Dermis blood vessel endothelial cell (primary cell): ENCODE measurements at regions not wholly inside any gene's neighbourhood (a gene's known extent, or its start where the extent isn't known, plus 50 kb on each side); places are given as distances from the start of the nearest gene placed in this dataset.

Source experiments
- DNase-seq: peaks from one replicate; pipeline ENCODE4 v3.0.0; 2010

DNA sequence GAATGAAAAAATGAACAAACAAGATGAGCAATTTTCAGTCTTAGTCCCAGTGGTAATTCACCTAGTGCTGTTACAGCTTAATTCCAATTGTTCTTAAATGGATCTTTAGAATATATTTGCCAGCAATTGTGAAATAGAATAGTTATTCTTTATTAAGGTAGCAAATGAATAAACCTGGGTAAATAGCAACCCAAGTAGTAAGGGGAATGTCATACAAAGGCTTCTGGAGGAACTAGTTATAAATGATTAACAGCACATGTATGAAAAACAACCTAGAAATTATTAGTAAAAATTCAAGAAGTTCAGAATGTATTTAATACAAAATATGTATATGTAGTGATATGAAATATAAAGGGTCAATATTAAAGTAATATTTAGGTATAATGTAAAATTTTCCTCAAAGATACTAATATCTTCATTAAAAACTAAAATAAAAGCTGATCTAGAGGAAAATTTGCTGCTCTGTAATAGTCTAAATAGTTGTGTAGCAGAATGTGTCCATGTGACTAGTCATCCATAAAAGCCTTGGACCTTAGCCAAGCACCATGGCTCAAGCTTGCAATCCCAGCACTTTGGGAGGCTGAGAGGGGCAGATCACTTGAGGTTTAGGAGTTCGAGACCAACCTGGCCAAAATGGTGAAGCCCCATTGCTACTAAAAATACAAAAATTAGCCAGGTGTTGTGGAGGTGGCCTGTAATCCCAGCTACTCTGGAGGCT, 535.9 kb upstream of the ATXN8OS start:
- no peak for DNase-seq

DNA sequence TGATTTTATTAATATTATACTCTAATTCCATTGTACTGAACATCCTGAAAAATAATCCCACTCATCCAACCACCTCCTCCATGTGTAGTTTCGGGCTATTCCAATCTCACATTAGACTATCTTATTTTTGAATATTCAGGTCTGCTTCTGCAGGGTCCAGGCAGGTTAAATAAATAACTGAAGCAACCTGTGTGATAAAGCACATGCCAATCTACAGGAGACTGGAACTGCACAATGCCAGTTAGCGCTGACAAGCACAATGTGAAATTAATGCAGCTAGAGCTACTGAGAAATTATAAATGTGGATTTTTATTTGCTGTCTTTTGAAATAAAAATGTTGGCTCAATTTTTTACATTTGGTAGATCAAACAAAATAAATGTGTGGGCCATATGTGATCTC, 540.1 kb upstream of the ATXN8OS start:
- no peak for DNase-seq

DNA sequence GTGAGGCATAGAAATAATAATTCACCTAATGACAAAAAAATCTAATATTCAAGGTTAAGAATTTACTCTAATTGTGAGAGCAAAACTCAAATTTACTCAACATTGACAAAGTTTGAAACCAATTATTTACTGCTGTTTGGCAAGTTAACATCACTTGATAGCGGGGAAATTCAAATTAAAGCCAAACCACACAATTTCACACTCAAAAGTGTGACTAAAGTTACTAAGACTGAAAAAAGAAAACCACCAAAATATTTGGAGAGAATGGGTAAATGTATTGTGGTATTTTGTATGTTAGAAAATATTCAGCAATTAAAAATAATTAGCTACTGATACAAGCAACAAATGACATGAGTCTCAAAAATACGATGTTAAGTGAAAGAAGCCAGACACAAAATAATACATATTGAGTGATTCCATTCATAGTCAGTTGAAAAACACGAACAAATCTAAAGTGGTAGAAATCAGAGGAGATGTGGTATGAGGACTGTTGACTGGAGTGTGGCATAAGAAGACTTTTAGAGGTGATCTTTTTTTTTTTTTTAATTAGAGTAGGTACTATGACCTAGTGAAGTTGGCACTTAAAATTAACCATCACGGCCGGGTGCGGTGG, 541.4 kb upstream of the ATXN8OS start:
- no peak for DNase-seq

DNA sequence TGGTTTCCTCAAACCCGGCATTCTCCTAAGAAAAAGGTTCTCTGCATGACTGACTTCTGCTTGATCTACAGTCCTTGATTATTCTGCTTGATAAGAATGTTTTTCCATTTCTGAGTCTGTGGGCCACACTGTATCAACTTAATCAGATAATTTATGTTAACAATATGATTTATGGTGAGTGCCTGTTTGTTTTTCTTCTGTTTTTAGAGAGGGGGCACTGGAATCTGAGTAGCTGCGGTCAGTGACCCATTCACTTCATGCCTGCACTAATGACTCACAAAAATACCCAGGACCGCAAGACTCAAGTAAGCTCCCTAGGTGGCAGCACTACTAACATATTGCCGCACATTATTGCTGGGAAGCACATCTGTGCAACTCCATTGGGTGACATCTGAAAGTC, 542.3 kb upstream of the ATXN8OS start:
- DNase-seq, result no peak

DNA sequence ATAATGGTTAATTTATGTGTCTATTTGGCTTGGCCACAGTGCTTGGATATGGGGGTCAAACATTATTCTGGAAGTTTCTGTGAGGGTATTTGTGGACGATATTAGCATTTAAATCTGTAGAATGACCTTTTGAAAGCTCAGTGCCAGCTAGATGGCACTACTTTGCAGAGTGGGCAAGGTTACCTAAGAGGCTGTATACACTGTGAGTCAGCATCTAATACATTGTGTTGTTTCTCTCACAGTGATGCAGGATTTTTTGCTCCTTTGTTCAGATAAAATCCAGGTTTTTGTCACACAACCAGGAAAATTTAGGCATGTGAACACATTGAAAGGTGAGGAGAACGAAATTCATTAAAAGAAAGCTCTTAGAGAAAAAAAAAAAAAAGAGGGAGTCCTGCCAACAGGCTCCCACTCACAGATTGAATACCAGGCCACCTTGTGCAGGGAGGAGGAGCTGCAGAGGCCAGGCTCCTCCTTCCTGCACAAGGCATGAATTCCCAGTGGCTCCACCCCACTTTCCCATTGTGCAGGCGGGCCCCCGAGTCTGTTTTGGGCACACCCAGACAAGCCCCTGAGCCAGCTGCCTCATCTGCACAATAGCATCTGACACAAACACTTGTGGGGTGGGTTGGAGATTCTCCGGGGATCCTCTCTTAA, 551.0 kb upstream of the ATXN8OS start:
- no peak for DNase-seq

DNA sequence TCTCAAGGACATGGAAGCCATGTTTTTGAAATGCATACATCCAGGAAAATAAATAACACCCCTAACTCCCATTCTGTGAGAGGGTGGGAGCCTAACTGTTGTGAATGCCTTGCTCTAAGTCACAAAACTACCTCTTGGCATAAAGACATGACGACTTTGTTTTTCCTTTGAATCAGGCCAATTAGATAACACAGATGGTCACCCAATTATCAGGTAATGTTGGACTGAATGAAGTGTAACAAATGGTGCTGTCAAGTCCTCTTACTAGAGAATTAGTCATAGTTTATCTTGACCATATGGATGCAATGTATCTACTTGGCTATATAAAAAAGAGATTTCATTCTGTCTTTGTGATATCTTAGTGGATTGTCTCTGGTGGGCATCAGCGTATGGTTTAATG, 553.6 kb upstream of the ATXN8OS start:
- no peak for DNase-seq

DNA sequence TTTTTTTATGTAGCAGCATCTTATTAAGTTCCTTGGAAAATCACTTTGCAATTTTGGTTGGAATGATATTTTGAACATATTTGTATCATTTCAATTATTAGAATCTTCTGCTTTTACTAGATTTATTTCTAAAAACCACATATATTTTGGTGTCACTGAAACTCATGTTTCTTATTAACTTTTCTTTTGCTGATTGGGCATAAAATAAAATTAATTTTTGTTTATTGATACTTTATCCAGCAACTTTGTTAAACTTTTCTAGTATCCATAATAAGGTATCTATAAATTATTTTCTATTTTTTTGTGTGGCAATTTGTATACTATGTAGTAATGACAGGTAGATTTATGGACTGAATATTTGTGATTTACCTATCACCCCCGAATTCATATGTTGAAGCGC, 556.4 kb upstream of the ATXN8OS start:
- DNase-seq, result no peak

DNA sequence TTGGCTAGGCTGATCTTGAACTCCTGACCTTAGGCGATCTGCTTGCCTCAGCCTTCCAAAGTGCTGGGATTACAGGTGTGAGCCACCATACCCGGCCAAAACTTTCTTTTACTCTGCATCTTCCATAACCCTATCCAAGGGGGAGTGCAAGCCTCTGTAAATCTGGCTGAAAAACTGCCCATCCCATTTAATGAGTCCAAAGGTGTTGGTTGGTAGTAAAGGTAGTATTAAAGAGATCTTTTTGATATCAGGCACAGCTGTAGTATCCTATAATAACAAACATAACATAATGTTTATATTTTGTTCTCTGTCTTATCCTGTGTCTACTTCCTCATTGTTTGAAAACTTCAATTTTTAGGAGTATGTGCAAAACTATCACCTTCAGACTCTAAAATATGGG, 559.8 kb upstream of the ATXN8OS start:
- DNase-seq, result no peak

DNA sequence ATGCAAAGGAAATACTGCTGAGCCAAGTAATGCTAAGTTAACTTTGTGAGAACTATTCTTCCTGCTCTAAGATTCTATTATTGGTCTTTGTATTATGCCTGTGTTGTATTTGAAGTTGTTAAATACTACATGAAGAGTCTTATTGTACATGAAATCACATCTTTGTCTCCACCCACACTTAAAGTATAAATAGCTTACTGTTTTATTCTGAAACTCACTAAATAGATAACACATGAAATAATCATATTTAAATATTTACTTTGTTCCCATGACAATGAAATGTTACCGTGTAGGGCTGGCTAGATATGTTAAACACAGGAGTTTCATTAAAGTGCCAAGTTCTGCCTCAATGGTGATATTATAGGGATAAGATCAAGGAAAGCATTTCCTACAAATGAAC, 562.1 kb upstream of the ATXN8OS start:
- DNase-seq, result no peak

DNA sequence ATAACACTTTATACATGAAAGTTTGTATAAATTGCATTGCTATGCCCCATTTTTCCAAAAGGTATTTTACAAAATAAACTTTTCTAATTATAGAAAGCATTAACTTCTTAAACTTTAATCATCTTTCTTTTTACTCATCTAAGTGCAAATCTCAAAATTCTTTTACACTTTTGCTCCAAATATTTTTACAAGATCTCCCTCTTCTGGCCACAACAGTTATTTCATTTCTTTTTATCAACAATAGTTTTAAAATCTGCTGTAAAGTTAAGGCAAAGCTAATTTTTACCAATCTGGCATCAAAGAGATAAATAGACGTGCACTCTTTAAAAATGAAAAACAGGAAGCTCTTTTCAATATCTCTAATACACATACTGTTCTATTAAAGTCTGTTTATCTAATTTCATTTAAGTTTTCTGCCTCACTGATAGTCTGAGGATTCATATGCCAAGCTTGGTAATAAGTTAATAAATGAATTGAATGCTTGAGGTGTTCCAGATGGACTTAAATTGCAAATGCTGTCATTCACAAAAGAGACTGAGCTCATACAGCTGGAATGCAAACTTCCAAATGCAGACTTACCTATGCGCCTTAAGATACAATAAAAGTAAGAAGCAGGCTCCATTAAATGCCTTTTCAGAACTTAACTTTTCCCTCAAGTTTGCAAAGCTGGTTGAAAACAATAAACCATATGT, 583.0 kb upstream of the ATXN8OS start:
- no peak for DNase-seq

DNA sequence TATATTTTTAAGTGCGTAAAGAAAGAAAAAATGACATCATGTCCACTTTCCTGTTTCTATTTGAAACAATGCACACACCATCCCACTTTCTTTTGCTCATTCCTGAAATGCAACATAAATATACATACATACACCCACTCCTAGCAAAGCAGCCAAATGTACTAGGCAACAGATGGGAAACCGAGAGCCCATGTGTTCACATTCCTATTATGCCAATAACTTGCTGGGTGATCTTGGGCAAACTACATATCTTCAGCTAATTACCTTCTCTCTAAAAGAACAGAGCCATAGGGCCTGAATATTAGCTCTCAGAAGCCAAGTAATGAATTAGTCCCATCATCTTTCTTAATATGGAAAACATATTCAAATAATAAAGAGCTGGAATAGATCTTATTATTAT, 610.6 kb upstream of the ATXN8OS start:
- DNase-seq, result no peak

DNA sequence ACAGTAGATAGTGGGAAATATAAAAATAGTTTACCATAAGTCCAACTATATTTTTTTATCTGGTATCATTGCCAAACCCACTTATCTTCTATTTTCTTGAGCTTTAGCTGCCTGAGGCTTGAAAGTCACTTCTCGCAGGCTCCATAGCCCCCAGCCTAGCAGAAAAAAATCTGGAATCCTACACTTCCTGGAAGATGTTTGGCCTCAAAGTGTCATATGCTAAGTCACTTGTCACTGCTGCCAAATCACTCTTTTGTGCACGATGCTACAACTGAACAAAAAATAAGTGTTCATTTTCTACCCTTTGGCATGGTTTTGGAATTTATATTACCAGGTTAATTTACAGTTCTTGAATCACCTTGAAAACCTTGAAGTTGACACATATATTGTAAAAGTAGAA, 612.5 kb upstream of the ATXN8OS start:
- no peak for DNase-seq

DNA sequence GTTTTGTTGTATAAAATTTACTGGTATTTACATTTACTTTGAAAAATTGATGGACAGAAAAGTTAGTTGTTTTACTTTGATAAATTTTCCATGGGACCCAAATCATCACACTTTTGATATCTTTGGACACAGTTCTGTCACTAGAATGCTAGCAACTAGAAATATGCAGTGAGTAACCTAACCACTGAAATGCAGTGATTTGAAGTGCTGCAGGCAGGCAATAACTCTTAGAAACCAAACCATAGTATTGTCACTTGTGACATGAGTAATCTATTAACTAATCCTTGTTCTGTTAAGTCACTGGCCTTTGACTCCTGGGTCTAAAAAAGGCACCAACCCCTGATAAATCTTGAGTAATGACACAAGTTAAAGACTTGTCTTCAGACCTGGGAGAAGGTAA, 620.0 kb upstream of the ATXN8OS start:
- DNase-seq, result no peak

DNA sequence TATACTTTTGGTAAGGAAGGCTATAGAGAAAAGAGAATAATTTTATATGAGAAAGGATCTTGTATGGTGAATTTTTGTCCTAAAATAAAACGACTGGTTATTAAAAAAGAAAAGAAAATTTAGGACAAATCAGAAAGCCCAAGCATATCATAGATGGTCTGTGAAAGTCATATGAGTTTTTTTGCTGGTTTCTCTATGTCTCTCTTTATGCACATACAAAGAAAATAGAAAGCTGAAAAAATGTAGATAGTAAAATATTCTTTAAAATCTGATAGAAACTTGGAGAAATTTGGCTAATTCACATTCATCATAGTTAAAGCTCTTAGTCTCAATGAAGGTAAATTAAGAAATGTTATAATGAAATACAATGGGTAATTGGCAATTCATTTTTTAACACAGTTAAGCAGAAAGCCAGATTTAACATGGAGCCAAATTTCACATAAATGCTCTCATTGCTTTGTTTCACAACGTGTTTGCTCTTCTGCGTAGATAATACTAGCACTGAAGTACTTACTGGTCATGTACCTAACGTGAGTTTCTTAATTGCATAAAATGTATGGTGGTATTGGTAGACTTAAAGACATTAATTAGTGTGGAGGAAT, 621.5 kb upstream of the ATXN8OS start:
- DNase-seq, result no peak

DNA sequence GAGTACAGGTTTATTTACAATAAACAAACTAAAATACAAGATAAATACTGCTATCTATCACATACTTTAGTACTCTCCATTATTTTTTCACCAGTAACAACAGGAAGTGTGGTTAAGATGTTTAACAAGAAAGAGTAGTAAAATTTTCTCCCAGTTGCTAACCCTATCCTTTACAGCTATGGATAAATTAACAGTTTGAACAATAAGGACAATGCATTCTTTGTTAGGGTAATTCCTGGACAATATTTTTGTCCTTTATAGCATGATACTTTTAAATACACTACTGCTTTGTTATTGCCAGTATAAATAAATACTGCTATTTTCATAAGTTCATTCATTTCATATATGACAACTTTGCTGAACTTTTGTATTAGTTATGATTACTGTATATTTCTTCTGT, 630.2 kb upstream of the ATXN8OS start:
- no peak for DNase-seq

DNA sequence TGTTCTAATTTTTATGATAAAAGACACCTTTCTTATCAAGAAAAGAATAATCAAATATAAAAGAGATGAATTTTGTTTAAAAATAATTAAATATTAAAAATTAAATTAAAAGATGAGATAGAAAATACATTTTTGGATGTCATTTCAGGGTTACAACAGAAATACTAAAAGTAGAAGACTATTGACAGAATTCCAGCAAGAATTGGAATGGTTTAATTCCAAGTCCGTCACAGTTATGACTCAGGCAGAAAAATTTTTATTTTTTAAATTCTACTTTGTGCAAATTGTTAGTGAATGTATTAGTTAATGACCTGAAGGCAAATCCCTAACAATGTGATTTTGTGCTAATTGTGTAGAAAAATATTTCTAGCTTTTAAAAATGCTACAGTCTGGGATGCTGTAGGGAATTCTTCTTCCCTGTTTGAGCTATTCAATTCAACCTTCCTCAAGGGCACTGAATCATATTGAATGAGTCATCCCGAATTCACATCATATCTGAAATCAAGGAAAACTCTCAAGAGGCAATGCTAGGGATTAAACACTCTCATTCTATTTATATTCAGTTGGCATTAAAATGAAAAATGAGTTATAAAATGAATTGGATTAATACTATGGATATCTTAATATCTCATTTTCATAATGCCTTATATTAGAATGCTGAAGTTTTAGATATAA, 633.5 kb upstream of the ATXN8OS start:
- DNase-seq, result no peak

DNA sequence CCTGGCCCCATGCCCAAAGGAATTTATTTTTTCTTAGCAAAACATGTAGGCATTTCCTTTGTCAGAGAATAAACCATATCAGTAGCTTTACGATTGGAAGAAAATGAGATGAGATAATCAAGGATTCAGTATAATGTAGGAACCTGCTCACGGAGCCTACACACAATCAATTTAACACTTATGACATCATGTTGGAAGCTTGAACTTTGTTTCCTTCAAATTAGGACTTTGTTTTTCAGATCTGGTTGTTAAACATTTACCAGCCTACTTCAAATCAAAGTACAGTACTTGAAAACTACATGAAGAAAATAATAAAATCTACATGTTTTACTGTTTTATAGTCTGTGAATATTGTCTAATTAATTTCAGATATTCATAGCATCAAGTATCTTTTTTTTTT, 639.0 kb upstream of the ATXN8OS start:
- no peak for DNase-seq

DNA sequence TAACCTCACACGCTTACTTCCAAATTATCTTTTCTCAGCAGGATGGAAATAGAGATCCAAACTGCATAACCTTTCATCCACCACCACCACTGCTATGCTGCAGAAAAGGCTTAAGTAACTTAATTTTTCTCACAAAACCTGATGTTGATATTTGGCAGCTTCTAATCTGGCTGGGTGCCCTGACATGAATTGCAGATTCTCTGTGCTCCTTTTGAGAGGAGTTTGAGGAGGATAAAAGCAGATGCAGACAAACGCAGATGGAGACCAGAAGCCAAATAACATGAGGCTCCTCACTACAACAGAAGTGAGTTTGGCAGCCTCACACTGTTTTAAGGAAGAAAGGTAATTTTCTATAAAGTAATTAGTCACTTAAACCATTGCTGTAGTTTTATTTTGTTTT, 646.2 kb upstream of the ATXN8OS start:
- DNase-seq, result no peak

DNA sequence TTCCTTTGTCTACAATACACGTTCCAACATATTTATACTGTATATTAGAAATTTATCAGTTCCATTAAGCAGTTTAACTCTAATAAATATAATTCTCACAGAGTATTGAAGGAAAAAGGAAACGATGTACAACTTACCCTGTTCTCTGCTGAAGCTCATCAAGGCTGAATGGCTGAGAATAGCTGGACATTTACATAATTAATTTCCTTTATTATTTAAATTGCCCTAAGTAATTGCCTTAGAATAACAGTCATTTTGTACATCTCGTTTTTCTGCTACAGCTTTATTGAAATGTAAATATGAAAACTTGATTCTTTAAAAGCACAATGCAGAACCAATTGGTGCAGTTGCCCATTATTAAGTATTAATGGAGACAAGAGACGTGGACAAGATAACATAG, 648.3 kb upstream of the ATXN8OS start:
- no peak for DNase-seq

DNA sequence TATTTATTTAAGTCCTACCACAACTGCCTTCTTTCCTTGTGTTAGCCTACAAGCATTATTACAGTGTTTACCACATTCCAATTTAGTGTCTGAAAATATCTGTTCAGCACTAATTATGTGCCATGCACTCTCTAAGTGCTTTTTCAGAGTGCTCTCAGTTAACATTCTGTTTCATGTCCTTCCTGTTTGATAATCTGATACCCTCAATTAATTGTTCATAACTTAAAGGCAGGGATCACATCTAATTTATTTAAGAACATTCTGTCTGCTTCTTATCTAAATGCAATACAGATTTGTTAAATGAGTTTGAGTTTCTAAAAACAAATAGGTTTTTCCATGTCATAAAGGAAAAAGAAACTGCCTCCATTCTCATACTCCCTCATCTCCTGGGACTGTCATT, 649.6 kb upstream of the ATXN8OS start:
- no peak for DNase-seq

DNA sequence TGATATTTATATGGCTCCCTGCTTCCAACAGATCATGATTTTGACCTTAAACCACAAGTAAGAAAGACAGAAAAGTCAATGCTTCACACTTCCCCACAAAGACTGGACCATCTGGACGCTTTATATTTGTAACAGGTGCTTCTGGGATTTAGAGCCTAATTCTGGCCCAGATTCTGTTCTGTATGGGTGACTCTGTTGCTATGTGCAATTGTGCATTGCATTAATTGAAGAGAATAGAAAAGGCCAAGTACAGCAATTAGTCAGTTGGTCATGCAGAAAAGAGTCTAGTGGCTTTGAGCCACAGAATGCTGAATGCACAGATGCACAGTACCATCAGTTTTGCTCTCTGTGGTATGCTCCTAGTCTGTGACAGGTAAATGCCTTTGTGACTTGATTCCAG, 657.4 kb upstream of the ATXN8OS start:
- DNase-seq, result no peak

DNA sequence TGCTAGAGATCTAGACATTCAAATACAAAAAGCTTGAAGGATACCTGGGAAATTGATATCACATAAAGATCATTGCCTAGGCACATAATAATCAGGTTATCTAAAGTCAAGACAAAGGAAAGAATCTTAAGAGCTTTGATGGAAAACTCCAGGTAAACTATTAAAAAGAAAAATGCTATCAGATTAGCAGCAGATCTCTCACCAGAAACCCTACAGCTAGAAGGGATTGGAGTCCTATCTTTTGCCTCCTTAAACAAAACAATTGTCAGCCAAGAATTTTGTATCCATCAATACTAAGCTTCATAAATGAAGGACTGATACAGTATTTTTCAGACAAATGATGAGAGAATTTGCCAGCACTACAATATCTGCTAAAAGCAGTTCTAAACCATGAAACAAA, 682.4 kb upstream of the ATXN8OS start:
- no peak for DNase-seq

DNA sequence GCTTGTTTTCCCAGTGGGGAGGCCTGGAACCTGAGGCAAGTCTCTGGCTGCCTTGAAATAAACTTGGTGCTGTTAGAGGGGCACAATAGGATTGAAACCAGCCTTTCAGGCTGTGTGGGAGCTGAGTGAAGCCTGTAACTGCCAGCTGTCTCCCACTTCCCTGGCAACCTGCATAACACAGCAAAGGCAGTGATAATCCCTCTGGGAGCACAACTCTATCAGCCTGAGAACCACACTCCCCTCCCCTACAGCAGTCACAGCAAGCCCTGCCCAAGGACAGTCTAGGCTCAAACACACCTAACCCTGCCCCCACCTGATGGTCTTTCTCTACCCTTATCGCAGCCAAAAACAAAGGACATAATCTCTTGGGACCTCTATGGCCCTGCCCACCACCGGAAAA, 683.8 kb upstream of the ATXN8OS start:
- DNase-seq, result no peak
